Upper lobe of left lung (tissue), 6 donors: ENCODE measurements at regions not wholly inside any gene's neighbourhood (a gene's known extent, or its start where the extent isn't known, plus 50 kb on each side); places are given as distances from the start of the nearest gene placed in this dataset.

Source experiments
- ATAC-seq, 2 donors: fragments of 200-7000 bp; cut with Tn5 transposase; one replicate each; pipeline ENCODE4 v1.9.1; 2022; ENCODE audit warnings: mild to moderate bottlenecking in 2 of 2, moderate library complexity in 2 of 2; ENCODE audit not compliant: low FRiP score in 2 of 2
- DNase-seq, 2 donors: peaks; one replicate each; pipeline ENCODE4 v3.0.0-alpha.2; 2019 to 2020
- H3K27ac ChIP-seq, 4 donors: fragments of 200-600 bp; sonication (generic); one replicate each; pipeline ENCODE4 v1.5.1; 2016 to 2019
- H3K27me3 ChIP-seq, 4 donors: fragments of 200-600 bp; sonication (generic); one replicate each; pipeline ENCODE4 v1.5.1; 2017 to 2019
- H3K36me3 ChIP-seq, 4 donors: fragments of 200-600 bp; sonication (generic); one replicate each; pipeline ENCODE4 v1.5.1; 2016 to 2019
- H3K4me1 ChIP-seq, 4 donors: fragments of 200-600 bp; sonication (generic); one replicate each; pipeline ENCODE4 v1.5.1; 2018 to 2019
- H3K4me3 ChIP-seq, 4 donors: fragments of 200-600 bp; sonication (generic); one replicate each; pipeline ENCODE4 v1.5.1; 2017 to 2019; ENCODE audit warnings: mild to moderate bottlenecking in 2 of 4, moderate library complexity in 1 of 4
- H3K9me3 ChIP-seq, 4 donors: fragments of 200-600 bp; sonication (generic); one replicate each; pipeline ENCODE4 v1.5.1; 2018 to 2019
- CTCF ChIP-seq, 6 experiments: fragments of 450-650 bp in 4 of 6; fragments of 200-600 bp in 2 of 6; sonication (generic) in 2 of 6; IDR thresholded peaks; one replicate each; pipeline ENCODE4 v1.5.1; 2016 to 2019; ENCODE audit warnings: antibody characterized with exemption in 6 of 6
- EP300 ChIP-seq, 4 donors: sonication (generic); formaldehyde crosslinking; IDR thresholded peaks; one replicate each; pipeline ENCODE4 v1.5.1; 2017; ENCODE audit warnings: antibody characterized with exemption in 4 of 4, control low read depth in 2 of 4
- POLR2A ChIP-seq, 4 donors: fragments of 450-650 bp; IDR thresholded peaks; one replicate each; pipeline ENCODE4 v1.5.1; 2016 to 2017; ENCODE audit warnings: antibody characterized with exemption in 4 of 4, mild to moderate bottlenecking in 2 of 4
- POLR2AphosphoS5 ChIP-seq, 2 donors: sonication (generic); formaldehyde crosslinking; IDR thresholded peaks; one replicate each; pipeline ENCODE4 v1.5.1; 2017; ENCODE audit warnings: antibody characterized with exemption in 2 of 2
- WGBS, 2 donors: methylation state at CpG; one replicate each; pipeline ENCODE4 v1.1.5; 2017 to 2018; 5-methylcytosine and 5-hydroxymethylcytosine counted together
- donor health status: DM: no; HTN: no; CAD: no; lungs with moderate emphysema.
- donor health status: DM: no; HTN: yes; CAD: no; lungs with severe emphysema.

GRCh38 chr2:65823511-65823910, 391.1 kb upstream of the SPRED2 start:
- WGBS, 2 donors = 75 to 77% methylated on average over 4 of the region's 4 CpGs
- no peaks in the 10 kb centered on the region for H3K36me3 ChIP-seq
- no peak overlapping the region for H3K4me3 ChIP-seq
- ATAC-seq = no peak
- H3K4me1 ChIP-seq = no peaks in the 10 kb centered on the region
- no peak for TF ChIP-seq POLR2AphosphoS5 (IDR thresholded peaks at IDR 0.05)
- no peak for TF ChIP-seq EP300 (IDR thresholded peaks at IDR 0.05)
- TF ChIP-seq POLR2A (IDR thresholded peaks at IDR 0.05) = no peak
- no peak for TF ChIP-seq CTCF (IDR thresholded peaks at IDR 0.05)
- no peak overlapping the region for H3K27ac ChIP-seq
- no peaks in the 10 kb centered on the region for H3K27me3 ChIP-seq
- no peaks in the 10 kb centered on the region for H3K9me3 ChIP-seq
- no peak for DNase-seq

GRCh38 chr2:65820454-65820853, 388.1 kb upstream of the SPRED2 start:
- no peak for TF ChIP-seq CTCF (IDR thresholded peaks at IDR 0.05)
- no peak for TF ChIP-seq EP300 (IDR thresholded peaks at IDR 0.05)
- no peak for TF ChIP-seq POLR2A (IDR thresholded peaks at IDR 0.05)
- TF ChIP-seq POLR2AphosphoS5 (IDR thresholded peaks at IDR 0.05) = no peak
- Histone ChIP-seq H3K27ac (no peak overlapping the region), H3K27me3 (no peaks in the 10 kb centered on the region), H3K9me3 (no peaks in the 10 kb centered on the region), H3K4me3 (no peak overlapping the region), H3K36me3 (no peaks in the 10 kb centered on the region), H3K4me1 (no peaks in the 10 kb centered on the region)
- ATAC-seq (no peak), DNase-seq (no peak)
- WGBS, 2 donors = 78 to 80% methylated on average over 6 of the region's 6 CpGs

- no peaks in the 10 kb centered on the region for H3K27me3 ChIP-seq
- 76 to 83% methylated on average over 1 of the region's 1 CpG for WGBS, 2 donors
These were observed 387.6 kb upstream of the SPRED2 start for GRCh38 chr2:65819963-65820362.

GRCh38 chr2:65818873-65819451, 386.6 kb upstream of the SPRED2 start:
- Histone ChIP-seq H3K4me3 (no peak overlapping the region), H3K36me3 (no peaks in the 10 kb centered on the region), H3K27ac (no peak overlapping the region), H3K4me1 (no peaks in the 10 kb centered on the region), H3K27me3 (no peaks in the 10 kb centered on the region), H3K9me3 (no peaks in the 10 kb centered on the region)
- DNase-seq = no peak
- no peak for TF ChIP-seq POLR2A (IDR thresholded peaks at IDR 0.05)
- TF ChIP-seq EP300 (IDR thresholded peaks at IDR 0.05) = no peak
- no peak for TF ChIP-seq CTCF (IDR thresholded peaks at IDR 0.05)
- TF ChIP-seq POLR2AphosphoS5 (IDR thresholded peaks at IDR 0.05) = no peak
- no peak for ATAC-seq
- 71 to 81% methylated on average over 3 of the region's 3 CpGs for WGBS, 2 donors

More at GRCh38 chr2:65819963-65820362, 387.6 kb upstream of the SPRED2 start:
- ATAC-seq (no peak), DNase-seq (no peak)
- TF ChIP-seq CTCF (IDR thresholded peaks at IDR 0.05) = no peak
- no peak for TF ChIP-seq POLR2A (IDR thresholded peaks at IDR 0.05)
- no peak for TF ChIP-seq POLR2AphosphoS5 (IDR thresholded peaks at IDR 0.05)
- Histone ChIP-seq H3K36me3 (no peaks in the 10 kb centered on the region), H3K4me1 (no peaks in the 10 kb centered on the region), H3K9me3 (no peaks in the 10 kb centered on the region), H3K4me3 (no peak overlapping the region), H3K27ac (no peak overlapping the region)

GRCh38 chr2:65813631-65814173, 381.3 kb upstream of the SPRED2 start:
- no peaks in the 10 kb centered on the region for H3K9me3 ChIP-seq
- ATAC-seq (no peak), DNase-seq (no peak)
- H3K36me3 ChIP-seq = no peaks in the 10 kb centered on the region
- no peak overlapping the region for H3K4me3 ChIP-seq
- TF ChIP-seq POLR2A (IDR thresholded peaks at IDR 0.05) (no peak), POLR2AphosphoS5 (IDR thresholded peaks at IDR 0.05) (no peak), EP300 (IDR thresholded peaks at IDR 0.05) (no peak), CTCF (IDR thresholded peaks at IDR 0.05) (no peak)
- H3K27ac ChIP-seq = no peak overlapping the region
- no peaks in the 10 kb centered on the region for H3K4me1 ChIP-seq
- WGBS, 2 donors = 92 to 97% methylated on average over 2 of the region's 2 CpGs
- no peaks in the 10 kb centered on the region for H3K27me3 ChIP-seq
